OCI-M2 (cell line): ENCODE measurements at regions not wholly inside any gene's neighbourhood (a gene's known extent, or its start where the extent isn't known, plus 50 kb on each side); places are given as distances from the start of the nearest gene placed in this dataset.

ENCODE experiments used
- DNase-seq: peaks from one replicate; lab custom pipeline; 2025; ENCODE audit not compliant: unreplicated experiment; lab: John Stamatoyannopoulos, UW

DNA sequence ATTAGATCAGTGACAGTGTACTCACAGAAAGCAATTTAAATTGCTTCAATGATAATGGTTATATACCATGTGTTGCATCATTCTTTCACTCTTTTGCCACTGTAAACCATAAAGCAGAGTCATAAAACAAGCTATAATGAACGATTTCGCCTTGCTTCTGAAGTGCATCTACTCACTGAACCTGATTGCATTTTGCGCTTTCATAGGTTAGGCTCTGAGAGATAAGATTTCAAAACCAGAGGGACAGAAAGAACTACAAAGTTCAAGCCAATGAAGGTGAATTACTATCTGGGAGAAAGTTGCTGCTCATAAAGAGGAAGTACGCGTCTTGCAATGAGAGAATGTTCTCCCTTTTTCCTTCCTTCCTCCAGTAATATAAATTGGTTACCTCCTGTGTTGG lies 412.7 kb downstream of the CETN3 start:
- DNase-seq, result no peak

DNA sequence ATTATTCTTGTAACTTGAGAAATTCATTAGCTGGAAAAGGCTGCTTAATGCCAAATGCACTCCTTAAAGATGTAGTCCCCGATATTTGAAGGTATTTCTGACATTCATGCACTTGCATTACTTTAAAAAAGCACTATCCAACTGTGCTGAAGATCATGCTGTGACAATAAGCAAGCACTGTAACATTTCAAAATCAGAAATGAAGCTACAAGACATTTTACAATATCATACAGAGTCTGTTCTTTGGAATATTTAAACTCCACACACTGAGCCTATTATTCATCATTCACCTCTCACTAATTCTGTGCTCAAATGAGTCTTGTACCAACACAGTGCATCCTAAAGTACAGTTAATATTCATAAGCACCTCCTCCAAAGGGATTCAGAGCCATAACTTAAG lies 413.2 kb downstream of the CETN3 start:
- no peak for DNase-seq

DNA sequence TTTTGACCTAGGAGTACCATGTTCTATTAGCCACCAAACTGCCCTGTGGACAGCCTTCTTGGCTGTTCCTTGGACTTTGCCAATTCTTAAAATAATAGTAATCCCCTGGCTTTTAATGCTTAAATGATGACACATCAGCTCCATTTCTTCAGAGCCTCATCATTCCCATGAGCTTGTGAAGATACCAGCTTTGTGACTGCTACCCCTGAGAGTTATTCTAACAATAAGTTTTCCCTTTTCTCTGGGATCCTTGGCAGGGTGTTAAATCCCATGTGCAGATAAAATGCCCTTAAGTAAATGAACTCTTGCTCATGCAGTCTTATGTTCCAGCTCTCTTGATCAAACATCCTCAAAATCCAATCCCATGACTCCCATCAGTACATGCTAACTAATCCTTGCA lies 415.3 kb downstream of the CETN3 start:
- DNase-seq, result no peak

DNA sequence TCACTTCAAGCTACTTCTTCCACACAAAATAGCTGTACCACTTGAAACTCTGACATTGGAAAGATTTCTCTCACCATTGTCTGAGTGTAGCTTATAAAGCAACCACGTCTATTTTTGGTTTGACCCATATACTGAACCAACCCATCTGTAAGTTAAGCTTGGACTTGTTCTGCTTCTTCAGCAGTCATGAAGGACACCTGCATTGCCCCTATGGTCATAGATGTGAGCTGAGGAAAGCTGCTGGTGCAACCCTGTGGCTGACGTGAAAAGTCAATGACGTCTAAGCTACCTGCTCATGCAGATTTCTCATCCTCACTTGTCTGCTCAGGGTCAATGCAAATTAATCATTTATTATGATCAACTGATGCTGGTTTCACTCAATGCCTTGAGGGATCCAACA lies 417.4 kb downstream of the CETN3 start:
- no peak for DNase-seq

DNA sequence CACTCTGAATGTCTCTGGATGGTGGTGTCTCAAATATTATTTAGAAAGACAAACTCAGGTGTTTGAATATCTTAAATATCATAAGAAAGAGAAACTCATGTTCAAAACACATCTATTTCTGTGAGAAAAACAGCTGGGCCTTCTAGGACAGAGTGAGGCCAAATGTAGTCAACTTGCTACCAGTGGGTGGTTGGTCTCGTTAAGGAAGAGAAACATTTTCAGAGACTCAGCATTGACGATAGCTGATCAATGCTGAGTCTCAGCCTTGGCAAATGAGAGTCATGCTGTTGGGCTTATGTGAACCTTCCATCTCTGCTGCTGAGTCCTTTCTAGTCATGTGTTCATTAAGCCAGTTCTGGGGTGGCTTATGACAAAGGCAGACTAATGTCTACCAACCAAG lies 418.0 kb downstream of the CETN3 start:
- DNase-seq, result no peak

DNA sequence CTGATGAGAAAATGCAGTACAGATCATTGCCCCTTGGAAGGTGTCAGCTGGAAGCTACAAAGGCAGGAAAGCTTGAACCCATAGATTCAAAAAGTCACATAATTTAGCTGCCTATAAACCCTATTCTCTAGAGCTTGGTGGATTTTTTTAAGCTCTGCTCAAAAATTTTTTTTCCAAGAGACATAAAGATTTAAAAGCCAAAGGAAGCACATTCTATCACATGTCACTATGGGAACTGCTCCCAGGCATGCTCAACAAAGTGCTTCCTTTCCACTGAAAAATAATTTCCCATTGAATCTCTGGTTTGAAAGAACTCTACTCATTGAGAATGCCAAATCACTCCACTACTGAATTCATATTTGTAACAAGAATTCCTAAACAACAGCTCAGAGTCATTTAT lies 419.8 kb downstream of the CETN3 start:
- no peak for DNase-seq

DNA sequence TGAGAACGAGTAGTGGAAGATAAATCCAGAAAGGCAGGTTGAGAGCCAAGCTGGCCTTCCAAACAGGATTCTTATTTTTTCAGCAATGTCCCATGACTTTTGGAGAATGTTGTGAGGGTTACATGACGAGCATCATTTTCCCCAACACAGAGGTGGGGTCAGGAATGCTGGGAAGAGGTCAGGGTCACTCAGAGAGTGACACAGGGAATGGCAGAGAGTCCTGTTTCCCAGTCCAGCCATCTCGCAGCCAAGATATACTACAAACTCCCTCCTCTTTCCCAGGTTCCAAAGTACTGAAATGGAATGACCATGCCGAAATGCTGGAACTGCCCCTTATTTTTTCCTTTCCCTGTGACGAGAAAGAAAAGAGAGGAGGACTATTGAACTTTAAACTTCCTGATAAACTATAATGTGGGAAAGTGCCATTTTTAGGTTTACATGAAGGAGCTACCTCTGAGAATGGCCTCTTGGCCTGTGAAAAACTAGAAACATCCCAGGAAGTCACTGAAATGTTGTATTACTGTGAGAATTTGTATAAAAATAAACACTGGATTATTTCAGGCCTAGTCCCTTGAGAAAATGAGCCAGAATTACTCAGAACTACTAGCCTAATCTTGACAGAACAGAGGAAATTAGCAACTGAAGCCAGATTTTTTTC lies 420.4 kb downstream of the CETN3 start:
- no peak for DNase-seq

DNA sequence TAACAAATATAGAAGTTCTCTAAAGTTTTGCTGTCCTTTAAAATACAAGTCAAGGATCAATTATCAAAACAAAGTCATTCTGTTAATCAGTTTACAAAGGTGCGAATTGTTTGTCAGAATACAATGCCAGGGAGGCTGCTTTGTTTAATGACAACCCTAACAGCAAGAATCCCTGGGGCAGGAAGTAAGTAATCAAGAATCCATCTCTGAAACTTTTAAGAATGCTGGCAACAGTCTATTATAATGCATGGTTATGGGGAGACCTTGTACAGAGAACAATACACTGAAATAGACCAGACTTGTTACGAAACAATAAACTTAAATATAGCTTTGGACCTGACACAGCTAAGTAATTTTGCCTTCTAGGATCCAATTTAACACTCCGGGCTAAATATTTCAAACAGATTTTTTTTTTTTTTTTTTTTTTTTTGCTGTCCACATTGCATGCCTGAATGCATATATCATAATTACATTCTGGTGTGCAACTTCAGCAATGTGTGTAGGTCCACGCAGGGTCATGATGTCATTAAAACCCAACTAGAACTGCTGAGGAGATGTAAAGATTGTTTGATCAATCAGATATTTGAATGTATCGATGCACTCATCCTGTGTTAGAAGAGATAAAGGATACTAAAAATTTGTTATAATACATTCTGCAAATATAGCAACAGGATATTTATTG lies 421.3 kb downstream of the CETN3 start:
- no peak for DNase-seq

DNA sequence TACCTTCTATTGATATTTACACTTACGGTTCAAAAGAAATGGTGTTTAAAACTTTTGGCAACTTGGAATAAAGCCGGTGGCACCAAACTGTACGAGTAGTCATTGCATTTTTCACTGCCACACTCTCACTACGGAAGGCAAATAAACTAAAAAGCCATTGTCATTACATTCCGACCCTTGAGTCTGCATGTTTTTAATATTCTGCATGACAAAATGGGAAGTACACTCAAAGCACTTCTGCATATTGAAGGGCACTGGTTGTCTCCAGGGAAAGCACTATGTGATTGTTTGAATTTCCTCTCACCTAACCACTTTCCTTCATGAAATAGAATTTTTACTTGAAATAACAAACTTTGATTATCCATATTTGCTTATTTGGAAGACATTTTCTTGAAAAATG lies 426.3 kb downstream of the CETN3 start:
- DNase-seq, result no peak

DNA sequence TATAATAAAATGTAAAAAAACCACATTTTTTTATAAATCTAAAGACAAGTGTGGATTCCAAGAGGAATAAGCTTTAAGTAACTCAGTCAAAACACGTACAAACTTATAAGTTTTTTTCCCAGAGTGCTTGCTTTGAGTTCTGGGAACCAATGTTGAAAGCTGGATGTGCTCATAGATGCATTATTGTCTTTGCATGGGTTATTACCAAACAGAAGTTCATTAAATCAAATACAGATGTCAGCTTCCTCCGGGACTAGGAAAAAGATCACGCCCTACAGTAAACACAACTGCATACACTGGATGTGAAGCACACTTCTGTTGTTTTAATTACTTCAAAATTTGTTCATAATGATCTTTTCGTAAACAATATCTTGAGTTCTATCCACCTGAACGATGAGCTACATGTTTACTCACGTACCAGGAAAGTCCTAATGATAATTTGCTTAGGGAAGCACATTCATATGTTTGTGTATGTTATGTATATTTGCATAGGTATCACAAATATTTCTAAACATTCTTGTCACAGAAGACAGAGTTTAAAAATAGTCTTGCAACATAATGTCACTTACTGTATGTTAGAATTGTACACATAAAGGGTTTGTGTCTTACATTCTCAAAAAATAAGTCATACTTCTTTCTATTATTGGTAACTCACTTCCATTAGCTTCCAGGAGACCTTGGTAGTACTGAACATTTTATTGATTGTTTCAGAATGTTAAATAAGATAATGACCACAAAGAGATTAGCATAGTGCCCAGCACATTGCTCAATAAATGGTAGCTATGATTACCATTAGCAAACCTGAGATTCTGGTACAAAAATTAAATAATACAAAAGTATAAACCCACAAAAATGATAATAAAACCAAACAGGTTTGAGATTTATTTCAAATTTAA lies 427.4 kb downstream of the CETN3 start:
- DNase-seq, result no peak

DNA sequence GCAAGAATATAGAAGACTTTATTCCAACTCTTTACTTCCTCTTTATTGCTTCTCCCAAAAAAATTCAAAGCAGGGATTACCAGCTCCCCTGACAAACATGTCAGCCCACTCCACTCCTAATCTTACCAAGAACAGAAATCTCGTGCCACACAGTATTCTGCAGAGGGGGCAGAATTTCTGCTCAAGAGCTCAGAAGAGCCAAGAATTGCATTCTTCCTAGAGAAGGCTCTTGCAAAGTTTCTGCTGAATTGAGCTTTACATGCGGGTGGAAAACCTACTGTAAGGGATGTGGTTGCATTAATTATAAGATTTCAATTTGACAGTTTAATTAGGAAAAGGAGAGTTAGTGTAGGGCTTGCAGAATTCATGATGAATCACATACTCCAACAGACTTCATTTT lies 428.5 kb downstream of the CETN3 start:
- no peak for DNase-seq

DNA sequence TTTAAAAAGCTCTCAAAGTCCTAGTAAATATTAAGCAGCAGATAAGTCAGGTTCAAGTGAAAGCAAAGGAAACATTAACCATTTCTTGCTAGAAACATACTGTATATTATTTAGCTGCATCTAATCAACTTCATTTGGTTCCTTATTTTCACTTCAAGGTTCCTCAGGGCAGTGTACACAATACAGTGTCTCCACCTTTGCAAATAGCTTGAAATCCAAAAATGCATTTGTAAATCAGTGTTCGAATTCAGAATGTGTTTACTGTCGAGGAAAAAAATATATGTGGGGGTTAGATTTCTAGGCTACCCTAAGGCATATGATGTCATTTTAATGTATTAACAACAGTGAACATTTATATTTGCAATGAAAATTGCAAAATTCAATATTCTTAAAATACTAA lies 436.0 kb downstream of the CETN3 start:
- DNase-seq, result no peak

DNA sequence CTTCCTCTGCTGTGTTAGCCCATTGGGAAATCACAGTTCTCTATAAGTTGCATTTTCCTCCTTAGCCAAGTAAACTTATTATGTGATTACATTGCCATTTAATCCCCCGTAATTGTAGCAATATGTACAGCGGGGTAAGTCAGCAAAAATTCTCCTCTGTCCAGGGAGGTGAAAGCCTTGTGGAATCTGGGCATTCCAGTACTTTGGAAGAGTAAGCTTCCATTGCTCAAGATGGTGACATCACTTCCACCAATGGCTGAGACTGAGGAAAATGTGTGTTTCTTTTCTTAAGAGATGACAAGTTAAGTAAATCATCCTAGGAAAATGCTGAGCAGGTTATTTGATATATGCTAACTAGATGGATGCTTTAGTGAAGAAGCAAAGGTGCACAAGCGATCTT lies 436.7 kb downstream of the CETN3 start:
- no peak for DNase-seq

DNA sequence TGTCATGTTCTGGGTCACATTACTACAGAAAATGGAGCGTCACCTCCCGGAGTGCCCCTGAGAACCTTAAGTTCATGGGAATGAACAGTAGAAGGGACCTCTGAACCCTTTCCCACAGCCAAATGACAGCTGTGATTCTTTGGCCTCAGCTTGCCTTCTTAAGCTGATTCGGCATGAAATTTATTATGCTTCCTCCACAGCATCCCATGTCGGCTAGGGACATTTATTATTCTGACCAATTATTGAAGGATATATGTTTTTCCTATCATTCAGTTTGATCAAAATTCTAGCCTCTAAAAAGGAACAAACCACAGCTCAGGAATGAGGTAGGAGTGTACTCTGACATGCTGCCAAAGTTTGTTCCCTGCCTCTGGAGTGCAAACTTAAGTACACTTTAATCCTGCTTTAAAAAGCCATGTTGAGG lies 440.6 kb downstream of the CETN3 start:
- no peak for DNase-seq

DNA sequence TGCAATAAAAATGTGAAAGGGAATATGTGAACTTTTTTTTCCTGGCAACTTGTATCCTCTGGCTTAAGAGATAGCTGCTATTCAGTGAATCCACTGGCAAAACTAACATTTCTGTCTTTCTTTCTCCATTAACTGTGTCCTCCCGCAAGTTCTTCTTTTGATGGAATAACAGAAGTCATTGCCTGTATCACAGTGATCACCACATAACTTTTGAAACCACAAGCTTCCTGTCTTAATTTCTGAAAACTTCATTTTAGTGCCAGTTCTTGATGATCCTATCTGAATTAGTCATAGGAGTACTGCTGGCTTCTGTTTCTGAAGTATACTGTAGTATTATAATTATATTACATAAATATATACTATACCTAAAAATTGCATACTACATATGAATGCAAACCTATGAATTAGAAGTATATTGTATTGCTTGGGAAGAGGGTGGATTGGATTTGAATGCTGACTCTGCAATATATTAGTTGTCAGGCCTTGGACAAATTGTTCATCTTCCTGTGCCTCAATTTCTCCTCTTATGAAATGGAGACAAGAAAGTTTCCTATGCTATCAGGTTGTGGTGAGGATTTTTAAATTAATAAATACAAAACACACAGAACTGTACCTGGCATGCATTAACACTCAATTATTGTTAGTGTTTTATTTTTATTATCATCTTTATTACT lies 441.6 kb downstream of the CETN3 start:
- DNase-seq, result no peak

DNA sequence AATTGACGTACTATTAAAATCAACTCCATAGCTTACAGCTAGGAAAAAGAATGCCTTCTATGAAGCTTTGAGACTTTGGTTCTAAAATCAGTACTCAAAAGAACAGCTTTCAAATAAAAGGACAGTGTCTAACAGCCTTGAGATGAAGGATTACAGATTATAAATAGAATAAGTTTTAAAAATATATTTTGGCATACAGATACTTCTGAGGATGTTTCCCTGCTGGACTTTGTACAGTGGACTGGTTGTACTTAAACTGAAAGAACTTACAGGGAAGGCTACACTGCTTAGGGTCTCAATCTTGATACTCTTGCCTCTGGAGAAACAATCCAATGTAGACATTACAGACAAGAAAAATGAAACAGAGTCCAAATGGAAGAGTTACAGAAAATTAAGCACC lies 452.7 kb downstream of the CETN3 start:
- DNase-seq, result no peak

DNA sequence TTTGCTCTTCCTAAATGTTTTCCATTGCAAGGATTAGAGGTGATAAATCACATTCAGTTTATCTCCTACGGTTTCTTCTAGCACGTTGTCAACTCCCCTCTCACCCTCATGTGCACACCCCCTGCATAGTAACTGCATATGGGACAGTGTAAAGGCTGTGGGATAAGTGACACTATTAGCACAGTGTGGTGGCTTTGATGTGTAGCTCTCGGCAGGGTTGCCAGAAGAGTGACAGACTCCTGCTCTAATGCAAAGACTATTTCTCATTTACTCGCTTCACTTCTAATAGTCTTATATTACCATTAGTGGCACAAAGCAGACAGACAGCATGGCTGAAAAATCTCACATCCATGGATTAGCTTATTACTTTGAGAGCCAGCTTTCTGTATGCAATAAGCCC lies 454.6 kb downstream of the CETN3 start:
- DNase-seq, result no peak

DNA sequence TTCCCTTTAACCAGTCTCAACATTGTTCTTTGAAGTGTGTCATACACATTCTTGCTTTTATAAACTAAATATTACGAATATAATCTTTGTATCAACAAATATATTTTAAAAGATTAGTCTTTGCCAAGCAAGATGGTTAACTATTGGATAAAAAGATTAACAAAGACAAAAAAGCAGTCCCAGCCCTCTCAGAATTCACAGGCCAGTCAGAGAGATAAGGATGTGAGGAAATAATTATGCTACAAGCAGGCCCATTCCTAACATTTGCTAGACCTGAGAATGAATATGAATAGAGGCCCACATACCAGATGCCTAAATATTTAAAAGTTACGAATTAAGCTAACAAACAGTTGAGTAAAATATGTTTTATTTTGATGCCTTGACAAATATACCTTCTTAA lies 457.7 kb downstream of the CETN3 start:
- no peak for DNase-seq

DNA sequence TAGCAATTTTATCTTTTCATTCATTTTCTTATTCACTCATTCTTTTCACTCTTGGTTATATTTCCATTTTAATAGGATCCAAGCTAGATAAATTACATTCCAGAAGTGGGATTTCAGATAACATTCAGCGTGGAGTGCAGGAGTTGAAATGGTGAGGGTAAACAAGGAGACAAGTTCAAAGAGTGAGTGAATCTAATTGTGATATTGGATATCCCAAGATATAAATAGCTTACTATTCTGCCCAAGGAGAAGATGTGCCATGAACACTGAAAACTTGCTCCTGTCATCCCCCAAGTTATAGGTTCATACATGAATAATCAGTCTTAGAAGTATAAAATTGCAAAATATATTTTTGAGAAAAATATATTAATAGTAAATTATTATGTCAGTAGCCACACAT lies 459.3 kb downstream of the CETN3 start:
- no peak for DNase-seq

DNA sequence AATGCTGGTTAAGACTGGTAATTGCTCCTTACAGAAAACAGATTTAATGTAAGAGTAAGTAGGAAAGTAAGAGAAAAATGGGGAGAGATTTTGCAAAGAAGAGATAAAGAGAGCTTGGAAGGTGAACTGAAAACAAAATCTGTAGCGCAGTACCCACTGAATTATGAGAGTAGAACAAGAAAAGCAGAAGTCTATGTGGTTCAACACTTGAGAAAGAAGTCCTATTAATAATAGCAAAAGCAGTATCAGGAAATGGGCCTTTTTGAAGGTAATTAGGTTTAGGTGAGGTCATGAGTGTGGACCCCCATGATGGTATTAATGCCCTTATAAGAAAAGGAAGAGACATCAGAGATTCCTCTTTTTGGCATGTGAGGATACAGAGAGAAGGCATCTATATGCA lies 460.6 kb downstream of the CETN3 start:
- no peak for DNase-seq

DNA sequence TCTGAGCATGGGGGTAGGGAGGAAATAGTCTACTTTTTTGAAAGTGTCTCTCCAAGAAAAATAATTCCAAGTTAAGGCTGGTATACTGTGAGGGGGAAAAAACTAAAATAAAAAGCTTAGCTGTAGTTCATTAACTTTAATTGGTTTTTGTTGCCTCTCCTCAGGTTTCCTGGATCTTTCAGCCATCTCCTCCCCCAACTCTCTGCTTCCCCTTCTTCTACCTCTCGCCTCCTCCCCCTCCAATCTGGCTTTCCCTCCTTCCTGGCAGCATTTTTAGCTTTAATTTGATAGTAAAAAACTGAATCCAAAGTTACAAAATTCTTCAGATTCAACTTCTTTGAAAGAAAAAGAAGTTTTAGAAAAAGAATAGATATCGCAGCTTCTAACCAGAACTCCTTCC lies 462.6 kb downstream of the CETN3 start:
- no peak for DNase-seq

DNA sequence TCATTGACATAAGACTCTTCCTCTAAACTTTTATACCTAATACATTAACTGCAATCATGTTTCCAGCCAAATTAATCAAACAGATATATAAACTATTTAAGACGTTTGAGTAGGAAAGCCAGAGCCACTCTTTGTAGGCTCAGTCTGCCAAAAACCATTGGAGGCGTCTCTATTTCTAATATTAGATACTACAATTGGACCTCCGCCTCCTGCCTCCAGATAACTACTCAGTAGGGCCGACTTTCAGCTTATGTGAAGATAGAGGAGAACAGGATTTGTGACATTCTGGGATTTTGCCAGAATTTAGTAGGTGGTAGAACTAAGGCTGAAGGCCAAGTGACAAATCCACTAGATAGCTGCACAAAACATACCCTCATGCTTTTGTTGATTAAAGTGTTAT lies 463.0 kb downstream of the CETN3 start:
- no peak for DNase-seq
